Suprapubic skin (tissue), 4 donors: ENCODE measurements at regions not wholly inside any gene's neighbourhood (a gene's known extent, or its start where the extent isn't known, plus 50 kb on each side); places are given as distances from the start of the nearest gene placed in this dataset.
"Not testable (repeated sequence)": the region's sequence is repeated elsewhere in the genome, so short reads cannot be mapped to it uniquely, and the experiment has no call there.

Experiments
- EP300 ChIP-seq: sonication (generic); formaldehyde crosslinking; IDR thresholded peaks from one replicate; pipeline ENCODE4 v1.6.1; 2017; ENCODE audit warnings: antibody characterized with exemption
- POLR2AphosphoS5 ChIP-seq, 3 donors: sonication (generic); formaldehyde crosslinking; IDR thresholded peaks; one replicate each; pipeline ENCODE4 v1.6.1; 2017; ENCODE audit warnings: antibody characterized with exemption in 3 of 3
- TF ChIP-seq, protein P1 (sequence below), 2 donors: fragments of 200-600 bp in 1 of 2; fragments of 450-650 bp in 1 of 2; sonication (generic) in 1 of 2; IDR thresholded peaks; one replicate each; pipeline ENCODE4 v1.5.1; 2016 to 2019; ENCODE audit warnings: antibody characterized with exemption in 2 of 2, mild to moderate bottlenecking in 1 of 2, moderate library complexity in 1 of 2

DNA sequence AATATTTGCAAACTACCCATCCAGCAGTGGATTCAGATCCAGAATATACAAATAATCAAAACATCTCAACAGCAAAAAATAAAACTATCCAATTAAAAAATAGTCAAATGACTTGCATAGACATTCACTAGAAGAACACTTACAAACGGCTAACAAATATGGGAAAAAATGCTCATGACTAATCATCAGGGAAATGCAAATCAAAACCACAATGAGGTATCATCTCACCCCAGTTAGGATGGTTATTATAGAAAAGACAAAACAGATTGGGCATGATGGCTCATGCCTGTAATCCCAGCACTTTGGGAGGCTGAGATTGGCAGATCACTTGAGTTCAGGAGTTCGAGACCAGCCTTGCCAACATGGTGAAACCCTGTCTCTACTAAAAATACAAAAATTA is 95.9 kb downstream of the FAM170A start:
- TF ChIP-seq, protein P1, sequence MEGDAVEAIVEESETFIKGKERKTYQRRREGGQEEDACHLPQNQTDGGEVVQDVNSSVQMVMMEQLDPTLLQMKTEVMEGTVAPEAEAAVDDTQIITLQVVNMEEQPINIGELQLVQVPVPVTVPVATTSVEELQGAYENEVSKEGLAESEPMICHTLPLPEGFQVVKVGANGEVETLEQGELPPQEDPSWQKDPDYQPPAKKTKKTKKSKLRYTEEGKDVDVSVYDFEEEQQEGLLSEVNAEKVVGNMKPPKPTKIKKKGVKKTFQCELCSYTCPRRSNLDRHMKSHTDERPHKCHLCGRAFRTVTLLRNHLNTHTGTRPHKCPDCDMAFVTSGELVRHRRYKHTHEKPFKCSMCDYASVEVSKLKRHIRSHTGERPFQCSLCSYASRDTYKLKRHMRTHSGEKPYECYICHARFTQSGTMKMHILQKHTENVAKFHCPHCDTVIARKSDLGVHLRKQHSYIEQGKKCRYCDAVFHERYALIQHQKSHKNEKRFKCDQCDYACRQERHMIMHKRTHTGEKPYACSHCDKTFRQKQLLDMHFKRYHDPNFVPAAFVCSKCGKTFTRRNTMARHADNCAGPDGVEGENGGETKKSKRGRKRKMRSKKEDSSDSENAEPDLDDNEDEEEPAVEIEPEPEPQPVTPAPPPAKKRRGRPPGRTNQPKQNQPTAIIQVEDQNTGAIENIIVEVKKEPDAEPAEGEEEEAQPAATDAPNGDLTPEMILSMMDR (IDR thresholded peaks at IDR 0.05): not testable (repeated sequence)
- not testable (repeated sequence) for TF ChIP-seq POLR2AphosphoS5 (IDR thresholded peaks at IDR 0.05); EP300
